GM18868 (cell line): ENCODE measurements at regions not wholly inside any gene's neighbourhood (a gene's known extent, or its start where the extent isn't known, plus 50 kb on each side); places are given as distances from the start of the nearest gene placed in this dataset.

Experiments used
- ATAC-seq: cut with Tn5 transposase; IDR thresholded peaks from one replicate; pipeline ENCODE4 v1.9.1; 2021; ENCODE audit warnings: mild to moderate bottlenecking, moderate library complexity; ENCODE audit not compliant: unreplicated experiment

DNA sequence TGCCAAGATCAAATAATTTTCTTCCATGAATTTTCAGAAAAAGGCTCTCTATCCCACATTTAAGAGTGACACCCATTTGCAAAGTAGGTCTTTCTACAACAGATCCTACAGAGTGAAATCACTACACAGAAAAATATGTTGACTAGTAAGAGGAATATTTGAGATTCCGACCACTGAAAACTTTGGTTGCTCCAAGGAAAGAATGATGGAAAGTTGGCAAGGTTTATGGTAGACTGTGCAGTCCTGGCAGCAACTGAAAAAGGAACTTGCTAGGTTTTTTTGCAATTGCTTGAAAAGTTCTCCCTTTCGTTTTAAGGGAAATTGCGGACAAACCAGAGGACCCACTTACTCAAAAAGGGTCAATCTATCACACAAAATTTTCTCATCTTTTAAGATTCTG, 83.1 kb upstream of the TSPAN8 start:
- no peak for ATAC-seq

DNA sequence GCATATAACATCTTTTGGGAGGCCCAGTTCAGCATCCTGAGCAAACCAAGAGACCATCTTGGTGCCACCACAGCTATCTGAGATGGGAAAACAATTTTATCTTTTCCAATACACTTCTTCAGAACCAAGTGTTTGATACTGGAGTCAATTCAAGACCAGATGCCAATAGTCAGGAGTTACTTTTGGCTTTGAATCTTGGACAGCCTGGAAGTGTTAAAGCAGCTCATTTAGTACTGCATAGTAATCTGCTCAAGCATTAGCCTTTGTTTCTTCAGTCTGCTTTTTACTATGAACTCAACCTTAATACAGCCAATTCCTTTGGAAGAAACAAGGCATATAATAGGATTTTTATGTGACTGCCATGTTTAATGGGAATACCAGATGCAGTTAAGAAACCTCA, 81.9 kb upstream of the TSPAN8 start:
- no peak for ATAC-seq

DNA sequence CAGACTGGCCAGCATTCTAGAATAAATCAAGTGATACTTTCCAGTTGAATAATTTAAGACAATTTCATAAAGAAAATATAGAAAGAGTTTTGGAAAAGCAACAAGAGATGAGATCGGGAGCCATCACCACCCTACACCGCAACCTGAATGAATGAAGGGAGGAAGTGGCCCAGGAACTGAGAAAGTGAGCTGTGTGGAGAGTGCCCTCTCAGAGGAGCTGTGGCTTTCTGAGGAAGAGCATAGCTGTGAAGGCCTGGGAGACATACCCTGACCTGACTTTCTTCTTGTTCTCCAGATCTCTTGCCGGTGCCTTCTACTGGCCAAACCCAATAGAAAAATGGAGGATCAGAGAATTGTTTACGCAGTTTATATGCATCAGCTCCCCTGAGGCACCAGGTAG, 79.3 kb upstream of the TSPAN8 start:
- no peak for ATAC-seq

- no peak for ATAC-seq
Observed at GRCh38 chr12:71236133-71236660, 78.4 kb upstream of the TSPAN8 start.

GRCh38 chr12:71233083-71233482, 75.3 kb upstream of the TSPAN8 start:
- ATAC-seq = no peak

DNA sequence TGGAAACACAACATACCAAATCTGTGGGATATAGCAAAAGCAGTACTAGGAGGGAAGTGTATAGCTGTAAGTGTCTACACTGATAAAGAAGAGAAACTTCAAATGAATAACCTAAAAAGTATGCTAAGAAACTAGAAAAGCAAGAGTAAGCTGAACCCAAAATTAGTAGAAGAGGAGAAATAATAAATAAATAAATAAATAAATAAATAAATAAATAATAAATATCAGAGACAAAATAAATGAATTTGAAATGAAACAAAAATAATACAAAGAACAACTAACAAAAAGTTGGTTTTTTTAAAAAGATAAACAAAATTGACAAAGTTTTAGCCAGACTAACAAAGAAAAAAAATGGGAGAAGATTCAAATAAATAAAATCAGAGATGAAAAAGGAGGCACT, 72.7 kb upstream of the TSPAN8 start:
- no peak for ATAC-seq

GRCh38 chr12:71223139-71223538, 65.3 kb upstream of the TSPAN8 start:
- ATAC-seq = no peak

DNA sequence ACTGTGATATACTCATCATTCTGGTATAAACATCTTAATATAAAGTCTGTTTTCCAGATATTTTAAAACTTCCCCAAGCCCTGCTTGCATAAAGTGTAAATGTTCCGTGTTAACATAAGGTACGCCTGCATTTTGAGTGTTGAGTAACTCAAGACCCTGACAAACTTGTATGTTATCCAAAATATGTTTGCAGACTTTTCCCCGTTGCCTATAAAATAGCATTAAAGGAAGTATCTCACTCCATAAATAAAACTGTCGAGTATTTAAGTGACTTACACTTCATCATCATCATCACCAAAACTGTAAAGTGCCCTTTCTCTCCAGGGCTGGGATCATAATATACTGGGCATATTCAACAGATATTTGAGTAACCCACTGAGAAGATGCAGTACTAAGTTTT, 64.6 kb upstream of the TSPAN8 start:
- ATAC-seq = no peak

DNA sequence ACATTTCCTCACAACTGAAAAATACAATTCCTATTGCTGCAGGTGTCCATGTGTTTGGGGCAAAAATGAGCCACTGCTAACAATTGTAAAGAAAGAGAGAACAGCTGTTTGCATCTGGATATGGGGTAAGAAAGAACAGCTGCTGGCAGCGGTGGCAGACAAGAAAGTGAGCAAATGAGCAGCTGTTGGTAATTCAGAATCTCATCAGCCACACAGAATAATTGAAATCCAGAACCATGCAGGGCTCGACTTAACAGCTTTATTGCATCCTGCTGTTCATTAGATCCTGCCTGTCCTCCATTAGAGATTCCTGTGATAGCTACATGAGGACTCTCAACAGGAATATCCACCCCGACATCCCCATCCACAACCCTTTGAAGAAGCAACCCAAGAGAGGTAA, 62.5 kb upstream of the TSPAN8 start:
- no peak for ATAC-seq

GRCh38 chr12:71219224-71219623, 61.4 kb upstream of the TSPAN8 start:
- no peak for ATAC-seq

GRCh38 chr12:71218616-71219015, 60.8 kb upstream of the TSPAN8 start:
- ATAC-seq = no peak

GRCh38 chr12:71216725-71217579, 59.2 kb upstream of the TSPAN8 start:
- ATAC-seq = peak; percentile 68

DNA sequence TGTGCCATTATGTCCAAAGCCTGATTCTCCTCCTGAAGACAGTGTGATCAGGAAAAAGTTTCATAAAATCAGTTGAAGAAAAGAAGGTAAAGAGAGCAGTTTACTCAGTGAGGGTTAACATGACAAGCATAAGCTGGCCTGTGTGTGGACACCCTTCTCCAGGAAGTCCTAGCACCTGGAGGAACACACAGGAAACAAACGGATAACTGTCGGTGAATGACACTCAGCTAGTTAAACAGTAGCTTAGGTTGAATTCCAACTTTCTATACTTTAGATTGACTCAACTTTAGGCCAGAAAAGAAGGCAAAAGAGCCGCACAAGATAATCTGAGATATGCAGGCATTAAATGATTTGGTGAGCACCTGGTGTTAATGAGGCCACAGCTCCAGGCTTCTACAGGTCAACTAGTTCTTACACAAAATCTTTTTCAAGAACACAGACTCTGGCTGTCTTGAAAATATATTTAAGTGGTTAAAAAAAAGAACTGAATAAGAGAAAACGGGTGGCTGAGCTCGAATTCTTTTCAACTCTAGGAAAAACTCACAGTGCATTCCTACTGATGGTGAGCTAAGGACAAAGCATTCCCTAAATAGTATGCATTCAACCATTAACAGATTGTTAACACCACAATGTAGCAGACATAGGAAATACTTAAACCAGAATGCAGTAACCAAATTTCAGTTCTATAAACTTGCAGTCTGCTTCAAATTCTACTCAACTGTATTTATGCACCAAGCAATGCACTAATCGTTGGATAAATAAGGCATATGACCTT, 56.9 kb upstream of the TSPAN8 start:
- ATAC-seq = no peak

DNA sequence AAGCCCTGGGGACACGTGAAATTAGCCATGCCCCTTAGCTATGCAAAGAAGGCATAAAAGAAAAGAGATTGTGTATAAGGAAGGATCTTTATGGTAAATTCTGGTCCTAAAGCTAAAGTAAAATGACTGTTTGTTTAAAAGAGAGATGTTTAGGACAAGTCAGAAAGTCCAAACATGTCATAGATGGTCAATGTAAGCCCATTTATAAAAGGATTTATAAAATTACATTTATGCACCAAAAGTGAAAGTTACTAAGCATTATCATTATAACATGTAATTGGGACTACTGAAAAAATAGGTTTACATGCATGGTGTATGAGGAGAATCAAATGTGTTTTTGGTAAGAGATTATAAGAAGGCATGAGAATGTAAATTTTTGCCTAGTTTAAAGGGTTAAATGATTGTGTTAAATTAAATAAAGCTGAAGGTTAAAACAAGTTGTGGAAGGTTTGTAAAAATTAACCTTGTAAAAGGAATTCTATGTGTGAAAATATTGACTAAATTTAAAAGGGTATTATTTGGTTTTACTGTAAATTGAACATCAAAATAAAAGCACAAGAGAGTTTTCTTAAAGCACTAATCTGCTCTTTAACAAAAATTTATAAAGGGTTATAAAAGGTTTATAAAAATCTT, 50.4 kb upstream of the TSPAN8 start:
- no peak for ATAC-seq
